Left cardiac atrium (tissue), 4 donors: ENCODE measurements at regions not wholly inside any gene's neighbourhood (a gene's known extent, or its start where the extent isn't known, plus 50 kb on each side); places are given as distances from the start of the nearest gene placed in this dataset.
"Not testable (repeated sequence)": the region's sequence is repeated elsewhere in the genome, so short reads cannot be mapped to it uniquely, and the experiment has no call there.

ENCODE experiments used
- ATAC-seq, 2 donors: fragments of 200-7000 bp; cut with Tn5 transposase; one replicate each; pipeline ENCODE4 v1.9.1; 2020; ENCODE audit warnings: mild to moderate bottlenecking in 2 of 2, moderate library complexity in 2 of 2
- DNase-seq: peaks from one replicate; pipeline ENCODE4 v3.0.0-alpha.2; 2020
- intact Hi-C, 2 donors: fragments of 100-400 bp; cut with DNase I; formaldehyde crosslinking; loops; one replicate each; pipeline versions ENCODE4 v1.14.1 to v1.15.1; 2022 to 2023
- donor health status: DM: no; HTN: yes; CAD: no.
- donor health status: DM: no; HTN: yes; CAD: no; lungs with severe emphysema.
- donor health status: DM: yes; HTN: yes; CAD: no.
- donor health status: Dilated cardiomyopathy.

DNA sequence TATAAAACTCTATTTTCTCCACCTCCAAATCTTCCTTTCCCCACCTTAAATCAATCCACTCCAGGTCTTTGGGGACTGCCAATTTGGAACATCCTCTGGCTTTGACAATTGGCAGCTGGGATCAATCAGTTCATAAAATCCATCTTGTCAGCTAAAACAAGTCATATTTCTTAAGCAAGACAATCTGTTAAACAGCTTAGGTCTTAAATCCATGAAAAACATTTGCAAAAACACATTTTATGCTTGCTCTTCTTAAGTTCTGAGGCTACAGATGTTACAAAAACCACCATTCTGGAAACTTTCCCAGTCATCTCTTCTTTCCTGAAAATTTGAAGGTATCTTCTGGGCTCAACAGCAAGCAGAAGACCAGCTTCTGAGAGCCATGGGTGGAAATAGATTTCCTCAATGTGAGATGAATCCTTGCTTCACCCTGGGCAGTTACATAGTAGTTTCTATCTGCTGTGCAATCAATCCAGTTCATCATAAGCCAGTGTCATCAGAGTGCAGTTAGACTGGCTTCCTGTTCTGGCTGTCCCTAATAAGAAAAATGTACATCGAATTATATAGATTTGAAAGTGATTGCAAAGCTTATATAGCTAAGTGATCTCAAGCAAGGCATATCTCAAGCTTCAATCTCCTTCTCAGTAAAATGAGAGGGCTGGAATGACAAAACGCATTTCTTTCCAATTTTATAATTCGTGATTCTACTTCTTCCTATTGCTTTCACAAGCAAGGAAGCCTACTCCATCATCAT, 402.7 kb upstream of the INTU start:
- DNase-seq = no peak
- intact Hi-C loops = no loop called here
- no peak for ATAC-seq

DNA sequence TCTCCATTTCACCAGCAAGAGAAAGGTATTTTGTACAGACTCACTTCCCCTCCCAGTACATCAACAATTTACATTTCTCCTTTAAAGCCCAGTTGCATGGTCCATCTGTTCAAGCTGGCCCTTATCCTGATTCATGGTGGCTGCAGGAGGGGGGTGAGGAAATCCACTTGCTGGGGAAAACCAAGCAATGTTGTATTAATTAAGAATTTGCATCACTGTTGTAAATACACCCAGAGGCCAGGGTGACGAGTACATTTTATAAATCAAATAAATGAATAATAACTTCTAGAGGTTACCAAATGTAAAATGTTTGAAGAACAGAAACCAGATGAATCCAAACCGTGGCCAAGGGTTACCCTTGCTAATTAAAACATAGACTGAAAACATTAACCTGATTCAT, 395.9 kb upstream of the INTU start:
- ATAC-seq = no peak

DNA sequence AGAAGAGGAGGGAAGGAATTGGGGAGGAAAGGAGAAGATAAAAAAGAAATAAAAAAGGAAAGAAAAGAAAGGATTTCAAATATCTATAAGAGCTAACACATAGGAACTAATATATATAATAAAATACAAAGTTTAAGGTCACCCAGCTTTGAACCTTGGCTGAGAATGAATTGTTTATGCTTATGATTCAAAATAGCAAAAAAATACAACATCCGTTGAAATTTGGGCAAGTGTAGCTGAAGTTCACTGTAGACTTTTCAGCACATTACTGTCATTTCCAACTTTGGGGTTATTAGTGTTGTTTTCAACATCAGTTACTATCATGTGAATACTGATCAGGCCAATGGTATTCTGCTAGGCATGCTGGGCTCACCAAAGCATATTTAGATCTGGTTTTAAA, 395.2 kb upstream of the INTU start:
- intact Hi-C loops = no loop called here
- no peak for ATAC-seq

More for the DNA sequence above, 395.9 kb upstream of the INTU start:
- intact Hi-C loops = no loop called here
- no peak for DNase-seq

GRCh38 chr4:127238956-127239475, 393.7 kb upstream of the INTU start:
- ATAC-seq = no peak
- no peak for DNase-seq
- intact Hi-C loops = no loop called here

More for the DNA sequence above, 395.2 kb upstream of the INTU start:
- no peak for DNase-seq

DNA sequence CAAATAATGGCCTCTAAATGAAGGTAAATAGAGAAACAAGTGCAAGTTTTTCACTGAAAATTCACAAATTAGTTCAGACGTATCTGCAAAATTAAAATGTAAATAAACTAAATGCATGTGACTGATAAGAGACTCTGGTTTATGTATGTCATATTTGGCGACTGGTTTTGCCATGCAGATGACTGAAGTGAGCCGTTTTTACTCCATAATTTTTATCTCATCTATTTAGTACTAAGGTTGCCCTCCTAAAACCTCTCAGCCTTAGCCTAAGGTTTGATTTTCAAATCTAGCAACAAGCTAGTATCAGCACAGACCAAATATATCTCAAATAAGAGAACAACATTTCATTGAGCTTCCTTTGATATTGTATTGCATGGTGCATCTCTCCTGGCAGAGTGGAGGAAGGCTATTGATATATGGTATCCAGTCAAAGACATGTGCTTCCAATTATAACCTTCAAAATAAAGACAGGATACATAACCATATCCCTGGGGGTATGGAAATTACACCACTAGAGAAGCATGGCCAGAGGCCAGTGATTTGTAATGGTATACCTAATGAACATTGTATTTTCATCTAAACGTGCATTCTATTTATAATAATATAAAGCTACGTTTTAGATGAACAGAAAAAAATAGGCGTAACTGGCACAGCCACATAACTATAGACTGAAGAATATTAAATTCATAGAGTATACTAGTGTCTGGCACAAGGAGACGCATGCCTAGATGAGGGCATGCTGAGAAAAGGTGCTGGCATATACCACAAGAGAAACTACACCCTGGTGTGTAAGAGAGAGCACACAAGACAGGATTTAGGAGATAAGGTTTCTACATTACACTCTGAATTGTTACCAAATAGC, 392.6 kb upstream of the INTU start:
- intact Hi-C loops = no loop called here
- DNase-seq (no peak), ATAC-seq (no peak)

GRCh38 chr4:127240764-127241105, 392.0 kb upstream of the INTU start:
- intact Hi-C loops = no loop called here
- DNase-seq (no peak), ATAC-seq (no peak)

GRCh38 chr4:127244515-127244914, 388.2 kb upstream of the INTU start:
- intact Hi-C loops = no loop called here
- ATAC-seq (no peak), DNase-seq (no peak)

- no peak for DNase-seq
- intact Hi-C loops = no loop called here
- no peak for ATAC-seq
Measured at GRCh38 chr4:127246963-127247952, 385.5 kb upstream of the INTU start.

DNA sequence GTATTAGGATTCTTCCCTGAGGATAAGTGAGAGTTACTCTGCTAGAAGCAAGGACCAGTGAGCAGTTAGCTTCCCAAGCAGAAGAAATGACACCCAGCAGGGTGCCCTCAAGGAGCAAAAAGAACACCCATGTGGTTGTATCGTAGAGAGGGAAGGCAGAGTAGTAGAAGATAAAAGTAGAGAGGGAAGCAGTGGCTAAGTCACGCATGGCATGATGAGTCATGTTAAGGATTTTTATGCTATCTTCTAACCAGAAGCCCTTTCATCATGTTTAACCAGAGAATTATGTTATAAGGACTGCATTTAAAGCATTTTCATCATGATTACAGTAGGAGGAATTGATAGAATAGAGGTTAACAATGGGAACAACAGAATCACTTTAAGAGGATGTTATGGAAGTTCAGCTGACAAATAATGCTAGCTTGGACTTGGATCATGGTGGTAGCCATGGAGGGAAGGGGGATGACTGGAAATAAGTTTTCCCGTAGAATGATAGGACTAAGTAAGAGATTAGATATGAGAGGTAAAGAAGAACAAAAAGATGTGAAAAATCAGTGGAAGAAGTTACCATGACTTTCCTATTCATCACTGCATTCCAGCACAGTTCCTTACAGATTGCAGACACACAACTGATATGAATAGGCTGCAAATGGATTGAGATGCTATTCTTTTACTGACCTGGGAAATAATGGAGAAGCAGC, 383.5 kb upstream of the INTU start:
- intact Hi-C loops = no loop called here
- no peak for ATAC-seq

GRCh38 chr4:127249767-127250108, 383.0 kb upstream of the INTU start:
- ATAC-seq (no peak), DNase-seq (no peak)
- intact Hi-C loops = no loop called here

More for the DNA sequence above, 383.5 kb upstream of the INTU start:
- no peak for DNase-seq

DNA sequence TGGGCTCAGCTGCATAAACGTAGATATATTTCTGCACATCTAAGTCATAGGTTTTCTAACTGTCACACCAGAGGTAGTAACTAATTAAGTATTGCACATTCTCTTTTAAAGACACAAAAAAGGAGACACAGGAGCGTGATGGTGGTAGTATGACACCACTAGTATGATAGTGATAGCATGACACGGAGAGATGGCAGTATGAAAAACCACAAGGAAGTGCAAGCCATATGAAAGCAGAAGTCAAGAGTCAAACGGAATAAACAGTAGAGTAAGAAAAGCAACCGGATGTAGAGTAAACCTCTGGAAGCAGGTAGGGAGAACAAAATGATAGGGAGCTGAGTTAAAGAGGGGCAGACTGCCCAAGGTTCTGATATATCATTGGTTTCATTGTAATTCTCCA, 382.2 kb upstream of the INTU start:
- intact Hi-C loops = no loop called here
- ATAC-seq (no peak), DNase-seq (no peak)

- no peak for DNase-seq
- intact Hi-C loops = no loop called here
- ATAC-seq = no peak
Measured at GRCh38 chr4:127251423-127251822, 381.3 kb upstream of the INTU start.

DNA sequence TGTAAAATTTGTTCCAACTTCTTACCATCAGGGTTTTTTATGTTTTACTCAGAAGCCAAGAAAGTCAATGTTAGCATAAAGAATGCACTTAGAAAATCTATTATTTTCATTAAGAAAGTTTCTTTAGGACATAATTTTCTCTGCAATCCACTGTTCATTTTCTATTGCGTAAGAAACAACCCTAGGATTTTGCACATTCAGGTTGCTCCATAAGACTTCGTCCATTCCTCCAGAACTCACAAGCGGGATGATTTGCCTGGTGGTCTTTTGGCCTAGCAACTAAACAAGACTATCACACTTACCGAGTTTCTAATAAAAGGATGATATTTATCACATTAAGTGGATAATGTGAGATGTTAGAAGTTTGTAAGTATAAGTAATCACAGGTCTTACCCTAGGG, 376.3 kb upstream of the INTU start:
- intact Hi-C loops = no loop called here

GRCh38 chr4:127261476-127261875, 371.3 kb upstream of the INTU start:
- intact Hi-C loops = no loop called here
- ATAC-seq = no peak

More for the DNA sequence above, 376.3 kb upstream of the INTU start:
- ATAC-seq = no peak
- DNase-seq = no peak

GRCh38 chr4:127268367-127268766, 364.4 kb upstream of the INTU start:
- intact Hi-C loops = no loop called here
- ATAC-seq = no peak
- no peak for DNase-seq

More at GRCh38 chr4:127261476-127261875, 371.3 kb upstream of the INTU start:
- no peak for DNase-seq

GRCh38 chr4:127277023-127277422, 355.7 kb upstream of the INTU start:
- ATAC-seq, intact Hi-C loops, DNase-seq: not testable (repeated sequence)

DNA sequence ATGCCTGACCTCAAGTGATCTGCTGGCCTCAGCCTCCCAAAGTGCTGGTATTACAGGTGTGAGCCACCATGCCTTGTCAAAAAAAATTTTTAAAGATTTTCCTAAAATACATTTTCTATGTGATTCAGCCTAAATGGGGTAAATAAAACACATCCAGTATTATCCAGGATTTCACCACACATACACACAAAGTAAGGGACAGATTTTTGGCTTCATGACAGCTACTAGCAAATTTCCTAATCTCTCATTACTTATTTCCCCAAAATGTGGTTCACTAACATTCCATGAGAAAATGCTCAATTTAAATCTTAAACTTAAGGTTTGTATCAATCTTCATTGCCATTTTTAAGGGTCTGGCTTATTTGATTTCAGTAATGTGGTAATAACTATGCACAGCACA, 348.5 kb upstream of the INTU start:
- intact Hi-C loops = no loop called here
- DNase-seq = no peak
- no peak for ATAC-seq

DNA sequence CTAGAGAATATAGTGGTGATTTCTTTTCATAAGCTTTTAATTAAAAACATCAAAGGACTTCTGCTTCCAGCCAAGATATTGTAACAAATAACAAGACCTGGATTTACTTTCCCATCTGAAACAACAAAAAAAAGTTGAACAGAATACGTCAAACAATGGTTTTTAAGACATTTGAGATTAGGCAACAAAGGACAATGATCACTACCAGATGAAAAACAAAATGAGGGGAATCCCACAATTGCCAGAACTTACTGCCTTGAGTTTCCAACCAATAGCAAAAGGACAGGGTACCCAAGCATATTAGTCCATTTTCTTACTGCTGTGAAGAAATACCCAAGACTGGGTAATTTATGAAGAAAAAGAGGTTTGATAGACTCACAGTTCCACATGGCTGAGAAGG, 341.4 kb upstream of the INTU start:
- no peak for ATAC-seq
- intact Hi-C loops = no loop called here

GRCh38 chr4:127293496-127293895, 339.3 kb upstream of the INTU start:
- ATAC-seq (no peak), DNase-seq (no peak)
- intact Hi-C loops = no loop called here

More for the DNA sequence above, 341.4 kb upstream of the INTU start:
- DNase-seq = no peak
